Erythroblast (primary cell): ENCODE measurements at regions not wholly inside any gene's neighbourhood (a gene's known extent, or its start where the extent isn't known, plus 50 kb on each side); places are given as distances from the start of the nearest gene placed in this dataset.
A peak's percentile ranks its signal among the peaks of the same experiment; 100 is the strongest.
"Not testable (repeated sequence)": the region's sequence is repeated elsewhere in the genome, so short reads cannot be mapped to it uniquely, and the experiment has no call there.

ENCODE experiments used
- DNase-seq, 2 experiments: peaks; one replicate each; lab custom pipeline; 2025; lab: John Stamatoyannopoulos, UW
- GATA1 ChIP-seq: IDR thresholded peaks from 2 replicates; pipeline ENCODE4 v1.6.1; 2011; ENCODE audit warnings: low read depth, mild to moderate bottlenecking, control low read depth, low read length, moderate library complexity
- POLR2A ChIP-seq: IDR thresholded peaks from 2 replicates; pipeline ENCODE4 v1.6.1; 2011; ENCODE audit warnings: mild to moderate bottlenecking, low read length

DNA sequence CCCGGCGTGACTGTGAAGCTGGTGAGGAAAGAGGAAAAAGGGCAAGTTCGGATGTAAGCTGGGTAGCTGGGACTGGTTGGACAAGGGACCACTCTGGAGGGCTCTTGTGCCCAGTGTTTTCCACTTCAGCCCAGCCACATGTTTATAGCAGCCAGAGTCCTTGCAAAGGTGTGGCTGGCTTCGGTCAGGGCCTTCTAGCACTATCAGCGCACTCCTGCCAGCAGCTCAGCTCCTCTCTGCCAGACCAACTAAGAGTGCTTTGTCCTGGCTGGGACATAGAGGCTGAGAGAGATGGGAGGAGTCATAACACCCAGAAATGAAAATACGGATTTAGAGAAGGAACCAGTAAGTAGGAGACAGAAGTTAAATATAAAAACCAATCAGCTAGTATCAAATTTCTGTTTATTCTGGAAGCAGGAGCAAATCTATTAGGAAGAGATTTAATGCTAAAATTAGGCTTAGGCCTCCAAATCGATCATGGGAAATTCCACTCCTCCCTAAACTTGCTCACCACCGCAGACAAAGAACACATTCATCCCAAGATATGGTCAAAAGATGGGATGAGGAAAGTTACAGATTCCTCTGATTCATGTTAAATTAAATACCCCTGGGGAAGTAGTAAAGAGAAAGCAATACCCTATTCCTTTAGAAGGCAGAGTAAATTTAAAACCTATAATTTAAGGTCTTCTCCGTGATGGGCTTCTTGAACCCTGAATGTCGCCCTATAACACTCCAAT is 135.0 kb downstream of the RALA start:
- peak in 1 of 2 experiments; percentile 4 for DNase-seq
- no peak for TF ChIP-seq POLR2A

GRCh38 chr7:39761449-39761848 is 138.1 kb downstream of the RALA start:
- TF ChIP-seq GATA1 (no peak), POLR2A (no peak)
- DNase-seq: no peak

GRCh38 chr7:39762466-39762865 is 139.1 kb downstream of the RALA start:
- not testable (repeated sequence) for DNase-seq

GRCh38 chr7:39762881-39763280 is 139.5 kb downstream of the RALA start:
- DNase-seq: not testable (repeated sequence)

DNA sequence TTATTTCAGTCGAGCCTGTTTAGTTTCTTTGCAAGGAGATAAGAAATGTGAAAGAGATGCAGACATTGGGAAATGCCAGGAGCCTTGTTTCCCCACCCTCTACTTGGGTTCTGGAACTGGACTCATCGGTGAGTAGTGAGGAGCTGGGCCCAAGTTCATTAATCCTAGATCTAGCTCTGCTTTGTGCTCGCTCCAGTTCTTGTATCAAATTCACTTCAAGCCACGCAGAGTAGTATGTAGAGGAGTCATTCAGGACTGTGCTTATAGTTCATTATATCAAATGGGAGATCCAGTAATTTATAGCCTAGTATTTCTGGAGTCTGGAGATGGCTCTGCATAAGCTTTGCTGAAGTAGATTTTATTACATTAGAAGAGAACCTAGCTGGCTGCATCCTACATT is 142.5 kb downstream of the RALA start:
- DNase-seq: not testable (repeated sequence)

- not testable (repeated sequence) for DNase-seq
Observed at GRCh38 chr7:39768439-39768838, 145.1 kb downstream of the RALA start.

- DNase-seq: not testable (repeated sequence)
Observed at GRCh38 chr7:39774341-39774851, 151.0 kb downstream of the RALA start.

- not testable (repeated sequence) for DNase-seq
Observed at GRCh38 chr7:39781557-39781956, 158.2 kb downstream of the RALA start.

DNA sequence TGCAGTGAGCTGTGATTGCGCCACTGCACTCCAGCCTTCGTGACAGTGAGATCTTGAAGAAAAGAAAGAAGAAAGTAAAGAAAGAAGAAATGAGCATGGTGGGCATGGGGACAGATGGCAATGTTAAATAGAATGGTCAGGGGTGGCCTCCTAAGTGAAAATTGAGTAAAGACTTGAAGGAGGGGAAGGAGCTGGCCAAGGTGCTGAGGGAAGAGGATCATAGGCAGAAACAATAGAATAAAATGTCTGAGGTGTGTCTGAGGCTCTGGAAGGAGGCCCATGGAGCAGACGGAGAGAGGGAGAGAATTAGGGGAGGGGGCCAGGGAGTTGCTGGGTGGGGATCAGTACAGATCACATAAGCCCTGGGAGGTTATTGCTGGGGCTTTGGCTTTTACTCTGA is 163.1 kb downstream of the RALA start:
- DNase-seq: not testable (repeated sequence)

GRCh38 chr7:39791035-39791434 is 159.0 kb upstream of the CDK13 start:
- DNase-seq: not testable (repeated sequence)

GRCh38 chr7:39791911-39792310 is 158.1 kb upstream of the CDK13 start:
- DNase-seq: peak; percentile 20 to 28

DNA sequence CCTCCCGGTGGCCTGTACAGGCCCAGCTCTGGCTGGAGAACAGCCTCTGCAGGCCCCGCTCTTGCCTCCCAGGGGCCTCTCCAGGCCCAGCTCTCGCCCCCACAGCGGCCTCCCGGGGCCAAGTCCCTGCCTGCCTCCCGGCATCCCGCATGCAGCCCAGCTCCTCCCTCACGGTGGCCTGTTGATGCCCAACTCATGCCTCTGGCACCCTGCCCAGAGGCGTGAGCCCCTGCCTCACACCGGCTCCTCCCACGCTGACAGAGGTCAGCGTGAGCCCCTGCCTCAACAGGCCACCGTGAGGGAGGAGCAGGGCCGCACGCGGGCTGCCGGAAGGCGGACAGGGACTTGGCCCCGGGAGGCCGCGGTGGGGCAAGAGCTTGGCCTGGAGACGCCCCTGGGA is 157.0 kb upstream of the CDK13 start:
- DNase-seq: not testable (repeated sequence)

- DNase-seq: not testable (repeated sequence)
Observed at GRCh38 chr7:39793851-39794250, 156.2 kb upstream of the CDK13 start.

- not testable (repeated sequence) for DNase-seq
Observed at GRCh38 chr7:39796947-39797346, 153.1 kb upstream of the CDK13 start.

- not testable (repeated sequence) for DNase-seq
Observed at GRCh38 chr7:39798077-39798476, 152.0 kb upstream of the CDK13 start.

DNA sequence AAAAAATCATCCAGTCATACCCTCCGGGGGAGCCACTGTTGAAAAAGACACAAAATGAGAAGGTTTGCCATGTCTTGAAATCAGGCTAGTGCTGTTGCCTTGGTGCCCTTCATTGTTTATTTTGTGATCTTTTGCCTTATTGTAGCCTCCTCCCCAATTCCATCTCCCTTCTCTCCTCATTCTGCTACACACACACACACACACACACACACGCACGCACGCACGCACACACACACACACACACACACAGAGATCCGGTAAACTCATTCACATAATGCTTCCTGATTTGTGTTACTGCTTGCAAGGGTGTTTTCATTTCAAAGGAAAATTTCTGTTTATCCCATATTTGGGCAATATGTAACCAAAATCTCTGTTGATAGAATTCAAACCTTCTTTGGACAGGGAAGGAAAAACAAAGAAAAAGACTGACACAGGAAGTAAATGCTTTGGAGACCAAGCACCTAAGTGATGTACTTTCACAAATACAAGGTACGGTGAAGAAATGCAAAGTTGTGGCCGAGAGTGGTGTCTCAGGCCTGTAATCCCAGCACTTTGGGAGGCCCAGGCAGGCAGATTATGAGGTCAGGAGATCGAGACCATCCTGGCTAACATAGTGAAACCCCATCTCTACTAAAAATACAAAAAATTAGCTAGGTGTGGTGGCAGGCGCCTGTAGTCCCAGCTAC is 141.1 kb upstream of the CDK13 start:
- peak in 1 of 2 experiments; percentile 7 for DNase-seq
- no peak for TF ChIP-seq GATA1
- no peak for TF ChIP-seq POLR2A
